Stomach (tissue), 8 donors: ENCODE measurements at regions not wholly inside any gene's neighbourhood (a gene's known extent, or its start where the extent isn't known, plus 50 kb on each side); places are given as distances from the start of the nearest gene placed in this dataset.

ENCODE experiments used
- DNase-seq, 2 donors: peaks; one replicate each; pipeline versions ENCODE4 v3.0.0 to v3.0.0-alpha.2; 2013 to 2019
- H3K27ac ChIP-seq, 5 donors: fragments of 200-600 bp in 4 of 5; sonication (generic) in 4 of 5; one replicate each; pipeline ENCODE4 v1.5.1; 2013 to 2019; ENCODE audit warnings: mild to moderate bottlenecking in 1 of 5, moderate library complexity in 1 of 5
- H3K27me3 ChIP-seq, 3 donors: fragments of 200-600 bp; sonication (generic); one replicate each; pipeline ENCODE4 v1.5.1; 2017 to 2019; ENCODE audit warnings: mixed run types in 1 of 3
- H3K36me3 ChIP-seq, 4 donors: fragments of 200-600 bp; sonication (generic); 1 replicate in 3 of 4; 2 replicates in 1 of 4; pipeline ENCODE4 v1.5.1; 2016 to 2019
- H3K4me1 ChIP-seq, 4 donors: fragments of 200-600 bp; sonication (generic); one replicate each; pipeline ENCODE4 v1.5.1; 2016 to 2019
- H3K4me3 ChIP-seq, 4 donors: fragments of 200-600 bp; sonication (generic) in 3 of 4; one replicate each; pipeline ENCODE4 v1.5.1; 2016 to 2019; ENCODE audit warnings: mild to moderate bottlenecking in 1 of 4
- H3K9me3 ChIP-seq, 4 donors: fragments of 200-600 bp; sonication (generic); one replicate each; pipeline ENCODE4 v1.5.1; 2016 to 2019
- CTCF ChIP-seq, 7 experiments: fragments of 450-650 bp in 4 of 7; fragments of 200-600 bp in 3 of 7; sonication (generic) in 3 of 7; IDR thresholded peaks; one replicate each; pipeline ENCODE4 v1.5.1; 2016 to 2019; ENCODE audit warnings: antibody characterized with exemption in 7 of 7, control low read depth in 2 of 7, mild to moderate bottlenecking in 1 of 7
- EP300 ChIP-seq: sonication (generic); formaldehyde crosslinking; IDR thresholded peaks from one replicate; pipeline ENCODE4 v1.6.1; 2017; ENCODE audit warnings: antibody characterized with exemption
- POLR2A ChIP-seq, 4 donors: fragments of 450-650 bp; IDR thresholded peaks; one replicate each; pipeline ENCODE4 v1.6.1; 2016; ENCODE audit warnings: antibody characterized with exemption in 4 of 4, control low read depth in 2 of 4, mild to moderate bottlenecking in 1 of 4, moderate library complexity in 1 of 4
- POLR2AphosphoS5 ChIP-seq, 3 donors: sonication (generic); formaldehyde crosslinking; IDR thresholded peaks; one replicate each; pipeline ENCODE4 v1.6.1; 2016; ENCODE audit warnings: antibody characterized with exemption in 3 of 3
- WGBS, 5 donors: extraction: QIAGEN DNeasy Blood & Tissue Kit in 3 of 5; methylation state at CpG; one replicate each; pipeline versions ENCODE4 v1.1.5 to v1.1.7; 2013 to 2018; 5-methylcytosine and 5-hydroxymethylcytosine counted together
- intact Hi-C: fragments of 100-400 bp; cut with DNase I; formaldehyde crosslinking; loops from one replicate; pipeline ENCODE4 v1.15.1; 2023; ENCODE audit warnings: low total_unique reads
- donor health status: healthy with polysubstance abuse.
- donor health status: Bipolar disorder and iron deficiency.
- donor health status: healthy.

GRCh38 chr11:120028181-120028896 is 109.6 kb downstream of the TRIM29 start:
- Histone ChIP-seq H3K27me3 (peaks cover 0 to 71% (median 8%) of the 10 kb centered on the region in 3 donors), H3K4me3 (no peak overlapping the region), H3K4me1 (no peaks in the 10 kb centered on the region), H3K36me3 (no peaks in the 10 kb centered on the region), H3K27ac (no peak overlapping the region), H3K9me3 (no peaks in the 10 kb centered on the region)
- no peak for TF ChIP-seq POLR2AphosphoS5 (IDR thresholded peaks at IDR 0.05)
- no peak for TF ChIP-seq POLR2A (IDR thresholded peaks at IDR 0.05)
- TF ChIP-seq EP300 = no peak
- TF ChIP-seq CTCF (IDR thresholded peaks at IDR 0.05) = no peak
- WGBS, 5 donors = 72 to 77% (median 73%) methylated on average over 10 of the region's 10 CpGs
- no peak for DNase-seq
- intact Hi-C loops = no loop called here

GRCh38 chr11:120027546-120028180 is 110.2 kb downstream of the TRIM29 start:
- Histone ChIP-seq H3K27me3 (peaks cover 0 to 69% (median 8%) of the 10 kb centered on the region in 3 donors), H3K9me3 (no peaks in the 10 kb centered on the region), H3K27ac (no peak overlapping the region), H3K4me1 (no peaks in the 10 kb centered on the region), H3K36me3 (no peaks in the 10 kb centered on the region), H3K4me3 (no peak overlapping the region)
- no peak for DNase-seq
- 53 to 61% (median 58%) methylated on average over 10 to 11 of the region's 11 CpGs for WGBS, 5 donors
- TF ChIP-seq POLR2A (IDR thresholded peaks at IDR 0.05) (no peak), EP300 (no peak), POLR2AphosphoS5 (IDR thresholded peaks at IDR 0.05) (no peak), CTCF (IDR thresholded peaks at IDR 0.05) (no peak)
- intact Hi-C loops = no loop called here

- Histone ChIP-seq H3K4me1 (no peaks in the 10 kb centered on the region), H3K27me3 (peaks cover 0 to 54% (median 5%) of the 10 kb centered on the region in 3 donors), H3K4me3 (no peak overlapping the region), H3K9me3 (no peaks in the 10 kb centered on the region), H3K27ac (no peak overlapping the region), H3K36me3 (no peaks in the 10 kb centered on the region)
- intact Hi-C loops = no loop called here
- DNase-seq = no peak
- WGBS, 5 donors = 85 to 96% (median 93%) methylated on average over 29 to 56 of the region's 56 CpGs
- TF ChIP-seq POLR2A (IDR thresholded peaks at IDR 0.05) (no peak), POLR2AphosphoS5 (IDR thresholded peaks at IDR 0.05) (no peak), CTCF (IDR thresholded peaks at IDR 0.05) (no peak), EP300 (no peak)
These were observed 112.1 kb downstream of the TRIM29 start for GRCh38 chr11:120025606-120026335.

GRCh38 chr11:120024586-120024985 is 113.3 kb downstream of the TRIM29 start:
- Histone ChIP-seq H3K4me3 (no peak overlapping the region), H3K4me1 (no peaks in the 10 kb centered on the region), H3K27ac (no peak overlapping the region), H3K36me3 (no peaks in the 10 kb centered on the region), H3K9me3 (no peaks in the 10 kb centered on the region), H3K27me3 (peaks cover 0 to 52% (median 5%) of the 10 kb centered on the region in 3 donors)
- DNase-seq = no peak
- WGBS, 5 donors = 59 to 73% (median 68%) methylated on average over 4 to 5 of the region's 5 CpGs
- TF ChIP-seq EP300 (no peak), CTCF (IDR thresholded peaks at IDR 0.05) (no peak), POLR2AphosphoS5 (IDR thresholded peaks at IDR 0.05) (no peak), POLR2A (IDR thresholded peaks at IDR 0.05) (no peak)
- intact Hi-C loops = no loop called here
